SK-N-SH treated with all-trans-retinoic acid at 6 μM for 48 hours (cell line): ENCODE measurements at regions not wholly inside any gene's neighbourhood (a gene's known extent, or its start where the extent isn't known, plus 50 kb on each side); places are given as distances from the start of the nearest gene placed in this dataset.

Experiments used
- ATAC-seq: fragments of 200-7000 bp; cut with Tn5 transposase; 3 replicates; pipeline ENCODE4 v1.9.1; 2020; ENCODE audit warnings: mild to moderate bottlenecking, moderate library complexity
- ARNTL ChIP-seq: fragments of 450-650 bp; formaldehyde crosslinking; IDR thresholded peaks from 2 replicates; pipeline ENCODE4 v1.5.0; 2020; ENCODE audit warnings: low read depth, mild to moderate bottlenecking, moderate library complexity, borderline replicate concordance
- BACH2 ChIP-seq: fragments of 250-450 bp; sonication (Bioruptor Pico); IDR thresholded peaks from 2 replicates; pipeline ENCODE4 v1.9.0; 2021; ENCODE audit warnings: mild to moderate bottlenecking, borderline replicate concordance
- CSDC2 ChIP-seq: fragments of 250-450 bp; sonication (Bioruptor Pico); IDR thresholded peaks from 2 replicates; pipeline ENCODE4 v1.5.0; 2020; ENCODE audit warnings: mild to moderate bottlenecking, moderate library complexity
- ESRRG ChIP-seq: fragments of 250-450 bp; sonication (Bioruptor Pico); IDR thresholded peaks from 2 replicates; pipeline ENCODE4 v1.6.1; 2021; ENCODE audit warnings: mild to moderate bottlenecking
- GLIS3 ChIP-seq: fragments of 250-450 bp; sonication (Bioruptor Pico); IDR thresholded peaks from 2 replicates; pipeline ENCODE4 v1.5.0; 2020; ENCODE audit warnings: mild to moderate bottlenecking, moderate library complexity
- PPARA ChIP-seq: fragments of 250-450 bp; sonication (Bioruptor Pico); IDR thresholded peaks from 2 replicates; pipeline ENCODE4 v1.5.0; 2020; ENCODE audit warnings: mild to moderate bottlenecking, borderline replicate concordance
- RARB ChIP-seq: fragments of 250-450 bp; sonication (Bioruptor Pico); IDR thresholded peaks from 2 replicates; pipeline ENCODE4 v1.8.0; 2021; ENCODE audit warnings: mild to moderate bottlenecking, moderate library complexity
- SNAI2 ChIP-seq: fragments of 250-450 bp; sonication (Bioruptor Pico); IDR thresholded peaks from 2 replicates; pipeline ENCODE4 v1.5.0; 2020; ENCODE audit warnings: mild to moderate bottlenecking, moderate library complexity
- TCF4 ChIP-seq: fragments of 250-450 bp; sonication (Bioruptor Pico); IDR thresholded peaks from 2 replicates; pipeline ENCODE4 v1.8.0; 2021; ENCODE audit warnings: mild to moderate bottlenecking, moderate library complexity, borderline replicate concordance
- ZC3H10 ChIP-seq: fragments of 250-450 bp; sonication (Bioruptor Pico); IDR thresholded peaks from 2 replicates; pipeline ENCODE4 v1.5.1; 2021; ENCODE audit warnings: mild to moderate bottlenecking, moderate library complexity
- ZFP3 ChIP-seq: fragments of 250-450 bp; sonication (Bioruptor Pico); IDR thresholded peaks from 2 replicates; pipeline ENCODE4 v1.5.0; 2020; ENCODE audit warnings: mild to moderate bottlenecking, moderate library complexity
- ZFP30 ChIP-seq: fragments of 450-650 bp; formaldehyde crosslinking; IDR thresholded peaks from 2 replicates; pipeline ENCODE4 v1.5.0; 2022; ENCODE audit warnings: mild to moderate bottlenecking, moderate library complexity
- ZNF565 ChIP-seq: fragments of 450-650 bp; formaldehyde crosslinking; conservative IDR thresholded peaks from 2 replicates; pipeline ENCODE4 v1.5.0; 2020; ENCODE audit warnings: low read depth, mild to moderate bottlenecking, moderate library complexity
- ZNF70 ChIP-seq: fragments of 450-650 bp; formaldehyde crosslinking; IDR thresholded peaks from 2 replicates; pipeline ENCODE4 v1.5.0; 2020; ENCODE audit warnings: mild to moderate bottlenecking, moderate library complexity
- ZNF8 ChIP-seq: fragments of 450-650 bp; formaldehyde crosslinking; IDR thresholded peaks from 2 replicates; pipeline ENCODE4 v1.5.0; 2020; ENCODE audit warnings: mild to moderate bottlenecking, moderate library complexity
- TF ChIP-seq, protein P1 (sequence below): fragments of 250-450 bp; sonication (Bioruptor Pico); IDR thresholded peaks from 2 replicates; pipeline ENCODE4 v1.5.0; 2020; ENCODE audit warnings: mild to moderate bottlenecking, moderate library complexity
- TF ChIP-seq, protein P2 (sequence below): fragments of 250-450 bp; sonication (Bioruptor Pico); IDR thresholded peaks from 2 replicates; pipeline ENCODE4 v1.8.0; 2020; ENCODE audit warnings: mild to moderate bottlenecking, moderate library complexity, borderline replicate concordance
- TF ChIP-seq, protein P3 (sequence below): fragments of 250-450 bp; sonication (Bioruptor Pico); IDR thresholded peaks from 2 replicates; pipeline ENCODE4 v1.8.0; 2021; ENCODE audit warnings: low read depth, mild to moderate bottlenecking, moderate library complexity, borderline replicate concordance
- TF ChIP-seq, protein P4 (sequence below): fragments of 250-450 bp; sonication (Bioruptor Pico); IDR thresholded peaks from 2 replicates; pipeline ENCODE4 v1.5.1; 2020; ENCODE audit warnings: low read depth, mild to moderate bottlenecking, moderate library complexity
- TF ChIP-seq, protein P5 (sequence below): fragments of 250-450 bp; sonication (Bioruptor Pico); IDR thresholded peaks from 2 replicates; pipeline ENCODE4 v1.5.1; 2021; ENCODE audit warnings: mild to moderate bottlenecking, moderate library complexity

DNA sequence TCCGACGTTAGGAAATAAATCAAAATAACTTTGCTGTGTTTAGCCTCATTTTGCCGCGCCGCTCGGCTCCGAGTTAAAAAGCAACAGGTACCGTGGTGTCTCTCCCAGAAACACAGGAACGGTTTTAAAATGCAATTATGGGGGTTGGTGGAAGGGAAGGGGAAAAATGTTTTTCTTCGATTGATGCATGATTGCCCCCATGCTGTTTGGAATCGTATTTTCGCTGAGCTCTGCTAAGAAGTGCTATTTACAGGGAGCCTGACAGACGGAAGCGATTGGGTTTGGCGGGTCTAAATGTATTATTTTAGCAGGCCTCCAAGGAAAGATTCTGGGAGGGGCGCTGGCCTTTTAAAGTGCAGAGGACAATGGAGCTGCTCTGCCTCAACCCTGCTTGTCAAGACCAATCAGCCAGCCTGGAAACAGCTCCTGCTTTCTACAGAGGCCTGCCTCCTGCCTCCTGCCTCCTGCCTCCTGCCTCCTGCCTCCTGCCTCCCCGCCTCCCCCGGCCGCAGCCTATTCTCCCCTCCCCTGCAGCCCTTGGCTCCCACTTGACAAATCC lies 156.7 kb upstream of the TLE3 start (continued):
- TF ChIP-seq, protein P1, sequence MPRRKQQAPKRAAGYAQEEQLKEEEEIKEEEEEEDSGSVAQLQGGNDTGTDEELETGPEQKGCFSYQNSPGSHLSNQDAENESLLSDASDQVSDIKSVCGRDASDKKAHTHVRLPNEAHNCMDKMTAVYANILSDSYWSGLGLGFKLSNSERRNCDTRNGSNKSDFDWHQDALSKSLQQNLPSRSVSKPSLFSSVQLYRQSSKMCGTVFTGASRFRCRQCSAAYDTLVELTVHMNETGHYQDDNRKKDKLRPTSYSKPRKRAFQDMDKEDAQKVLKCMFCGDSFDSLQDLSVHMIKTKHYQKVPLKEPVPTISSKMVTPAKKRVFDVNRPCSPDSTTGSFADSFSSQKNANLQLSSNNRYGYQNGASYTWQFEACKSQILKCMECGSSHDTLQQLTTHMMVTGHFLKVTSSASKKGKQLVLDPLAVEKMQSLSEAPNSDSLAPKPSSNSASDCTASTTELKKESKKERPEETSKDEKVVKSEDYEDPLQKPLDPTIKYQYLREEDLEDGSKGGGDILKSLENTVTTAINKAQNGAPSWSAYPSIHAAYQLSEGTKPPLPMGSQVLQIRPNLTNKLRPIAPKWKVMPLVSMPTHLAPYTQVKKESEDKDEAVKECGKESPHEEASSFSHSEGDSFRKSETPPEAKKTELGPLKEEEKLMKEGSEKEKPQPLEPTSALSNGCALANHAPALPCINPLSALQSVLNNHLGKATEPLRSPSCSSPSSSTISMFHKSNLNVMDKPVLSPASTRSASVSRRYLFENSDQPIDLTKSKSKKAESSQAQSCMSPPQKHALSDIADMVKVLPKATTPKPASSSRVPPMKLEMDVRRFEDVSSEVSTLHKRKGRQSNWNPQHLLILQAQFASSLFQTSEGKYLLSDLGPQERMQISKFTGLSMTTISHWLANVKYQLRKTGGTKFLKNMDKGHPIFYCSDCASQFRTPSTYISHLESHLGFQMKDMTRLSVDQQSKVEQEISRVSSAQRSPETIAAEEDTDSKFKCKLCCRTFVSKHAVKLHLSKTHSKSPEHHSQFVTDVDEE (CRISPR knock-in tag), result no peak

DNA sequence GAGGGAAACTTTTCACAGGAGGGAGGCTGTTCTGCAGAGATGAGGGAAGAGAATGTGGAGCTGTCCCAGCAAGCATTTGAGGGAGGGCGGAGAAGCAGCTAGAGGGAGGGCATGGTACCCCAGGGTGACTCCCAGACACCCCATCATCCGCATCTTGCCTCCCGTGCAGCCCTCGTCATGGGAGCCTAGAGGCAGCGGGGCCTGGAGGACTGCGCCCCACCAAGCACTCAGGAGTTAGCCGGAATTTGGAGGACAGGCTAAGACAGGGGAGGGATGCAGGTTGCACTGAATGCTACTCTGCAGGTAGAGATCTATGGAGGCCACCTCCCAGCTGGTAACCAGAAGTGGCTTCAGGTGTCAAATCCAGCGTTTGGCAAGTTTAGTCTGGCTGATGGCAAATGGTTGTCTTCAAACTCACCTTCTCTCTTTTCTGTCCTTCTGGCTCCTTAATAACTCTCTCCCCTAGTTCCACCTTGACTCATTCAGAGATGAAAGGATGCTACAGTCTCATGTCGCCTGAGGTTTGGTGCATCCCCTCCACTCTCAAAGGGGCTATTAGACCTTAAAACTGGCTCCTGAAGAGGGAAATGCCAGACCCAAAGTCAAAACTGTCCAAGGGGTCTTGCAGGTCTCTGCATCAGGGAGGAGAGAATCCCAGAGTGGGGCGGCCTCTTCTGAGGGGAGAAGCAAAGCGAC lies 155.9 kb upstream of the TLE3 start:
- ATAC-seq, result no peak

More for the DNA sequence above, 155.9 kb upstream of the TLE3 start:
- TF ChIP-seq CSDC2, result no peak
- no peak for TF ChIP-seq ZNF565
- TF ChIP-seq TCF4 (CRISPR knock-in tag), result no peak
- TF ChIP-seq, protein P2, sequence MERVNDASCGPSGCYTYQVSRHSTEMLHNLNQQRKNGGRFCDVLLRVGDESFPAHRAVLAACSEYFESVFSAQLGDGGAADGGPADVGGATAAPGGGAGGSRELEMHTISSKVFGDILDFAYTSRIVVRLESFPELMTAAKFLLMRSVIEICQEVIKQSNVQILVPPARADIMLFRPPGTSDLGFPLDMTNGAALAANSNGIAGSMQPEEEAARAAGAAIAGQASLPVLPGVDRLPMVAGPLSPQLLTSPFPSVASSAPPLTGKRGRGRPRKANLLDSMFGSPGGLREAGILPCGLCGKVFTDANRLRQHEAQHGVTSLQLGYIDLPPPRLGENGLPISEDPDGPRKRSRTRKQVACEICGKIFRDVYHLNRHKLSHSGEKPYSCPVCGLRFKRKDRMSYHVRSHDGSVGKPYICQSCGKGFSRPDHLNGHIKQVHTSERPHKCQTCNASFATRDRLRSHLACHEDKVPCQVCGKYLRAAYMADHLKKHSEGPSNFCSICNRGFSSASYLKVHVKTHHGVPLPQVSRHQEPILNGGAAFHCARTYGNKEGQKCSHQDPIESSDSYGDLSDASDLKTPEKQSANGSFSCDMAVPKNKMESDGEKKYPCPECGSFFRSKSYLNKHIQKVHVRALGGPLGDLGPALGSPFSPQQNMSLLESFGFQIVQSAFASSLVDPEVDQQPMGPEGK (CRISPR knock-in tag), result no peak
- TF ChIP-seq BACH2 (CRISPR knock-in tag), result no peak
- TF ChIP-seq, protein P3, sequence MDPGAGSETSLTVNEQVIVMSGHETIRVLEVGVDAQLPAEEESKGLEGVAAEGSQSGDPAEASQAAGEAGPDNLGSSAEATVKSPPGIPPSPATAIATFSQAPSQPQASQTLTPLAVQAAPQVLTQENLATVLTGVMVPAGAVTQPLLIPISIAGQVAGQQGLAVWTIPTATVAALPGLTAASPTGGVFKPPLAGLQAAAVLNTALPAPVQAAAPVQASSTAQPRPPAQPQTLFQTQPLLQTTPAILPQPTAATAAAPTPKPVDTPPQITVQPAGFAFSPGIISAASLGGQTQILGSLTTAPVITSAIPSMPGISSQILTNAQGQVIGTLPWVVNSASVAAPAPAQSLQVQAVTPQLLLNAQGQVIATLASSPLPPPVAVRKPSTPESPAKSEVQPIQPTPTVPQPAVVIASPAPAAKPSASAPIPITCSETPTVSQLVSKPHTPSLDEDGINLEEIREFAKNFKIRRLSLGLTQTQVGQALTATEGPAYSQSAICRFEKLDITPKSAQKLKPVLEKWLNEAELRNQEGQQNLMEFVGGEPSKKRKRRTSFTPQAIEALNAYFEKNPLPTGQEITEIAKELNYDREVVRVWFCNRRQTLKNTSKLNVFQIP, result no peak
- no peak for TF ChIP-seq RARB (CRISPR knock-in tag)
- TF ChIP-seq, protein P4, sequence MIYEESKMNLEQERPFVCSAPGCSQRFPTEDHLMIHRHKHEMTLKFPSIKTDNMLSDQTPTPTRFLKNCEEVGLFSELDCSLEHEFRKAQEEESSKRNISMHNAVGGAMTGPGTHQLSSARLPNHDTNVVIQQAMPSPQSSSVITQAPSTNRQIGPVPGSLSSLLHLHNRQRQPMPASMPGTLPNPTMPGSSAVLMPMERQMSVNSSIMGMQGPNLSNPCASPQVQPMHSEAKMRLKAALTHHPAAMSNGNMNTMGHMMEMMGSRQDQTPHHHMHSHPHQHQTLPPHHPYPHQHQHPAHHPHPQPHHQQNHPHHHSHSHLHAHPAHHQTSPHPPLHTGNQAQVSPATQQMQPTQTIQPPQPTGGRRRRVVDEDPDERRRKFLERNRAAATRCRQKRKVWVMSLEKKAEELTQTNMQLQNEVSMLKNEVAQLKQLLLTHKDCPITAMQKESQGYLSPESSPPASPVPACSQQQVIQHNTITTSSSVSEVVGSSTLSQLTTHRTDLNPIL (CRISPR knock-in tag), result no peak
- no peak for TF ChIP-seq ESRRG (CRISPR knock-in tag)
- TF ChIP-seq ARNTL, result no peak
- TF ChIP-seq SNAI2, result no peak
- no peak for TF ChIP-seq ZNF70 (CRISPR knock-in tag)
- no peak for TF ChIP-seq ZC3H10 (CRISPR knock-in tag)
- no peak for TF ChIP-seq ZNF8 (CRISPR knock-in tag)
- TF ChIP-seq PPARA (CRISPR knock-in tag), result no peak
- no peak for TF ChIP-seq ZFP30 (CRISPR knock-in tag)
- TF ChIP-seq GLIS3 (CRISPR knock-in tag), result no peak
- no peak for TF ChIP-seq ZFP3
- TF ChIP-seq, protein P1 (CRISPR knock-in tag), result no peak
- TF ChIP-seq, protein P5, sequence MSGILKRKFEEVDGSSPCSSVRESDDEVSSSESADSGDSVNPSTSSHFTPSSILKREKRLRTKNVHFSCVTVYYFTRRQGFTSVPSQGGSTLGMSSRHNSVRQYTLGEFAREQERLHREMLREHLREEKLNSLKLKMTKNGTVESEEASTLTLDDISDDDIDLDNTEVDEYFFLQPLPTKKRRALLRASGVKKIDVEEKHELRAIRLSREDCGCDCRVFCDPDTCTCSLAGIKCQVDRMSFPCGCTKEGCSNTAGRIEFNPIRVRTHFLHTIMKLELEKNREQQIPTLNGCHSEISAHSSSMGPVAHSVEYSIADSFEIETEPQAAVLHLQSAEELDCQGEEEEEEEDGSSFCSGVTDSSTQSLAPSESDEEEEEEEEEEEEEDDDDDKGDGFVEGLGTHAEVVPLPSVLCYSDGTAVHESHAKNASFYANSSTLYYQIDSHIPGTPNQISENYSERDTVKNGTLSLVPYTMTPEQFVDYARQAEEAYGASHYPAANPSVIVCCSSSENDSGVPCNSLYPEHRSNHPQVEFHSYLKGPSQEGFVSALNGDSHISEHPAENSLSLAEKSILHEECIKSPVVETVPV, result no peak
